Neural progenitor cell (in vitro differentiated cells): ENCODE measurements at regions not wholly inside any gene's neighbourhood (a gene's known extent, or its start where the extent isn't known, plus 50 kb on each side); places are given as distances from the start of the nearest gene placed in this dataset.

Experiments
- DNase-seq: peaks from one replicate; pipeline ENCODE4 v3.0.0-alpha.2; 2016; ENCODE audit warnings: low spot score
- H2AFZ ChIP-seq: fragments of 200-600 bp; sonication (generic); replicated peaks from 2 replicates; pipeline ENCODE4 v1.6.1; 2016; ENCODE audit warnings: antibody characterized with exemption
- H3F3A ChIP-seq: fragments of 200-600 bp; sonication (generic); 2 replicates; pipeline ENCODE4 v1.6.1; 2016; ENCODE audit warnings: antibody characterized with exemption, low read depth
- H3K27ac ChIP-seq: fragments of 200-600 bp; sonication (generic); 2 replicates; pipeline ENCODE4 v1.5.1; 2016; ENCODE audit warnings: mild to moderate bottlenecking
- H3K27me3 ChIP-seq: fragments of 200-600 bp; sonication (generic); 2 replicates; pipeline ENCODE4 v1.6.1; 2016; ENCODE audit warnings: mild to moderate bottlenecking, moderate library complexity
- H3K36me3 ChIP-seq: fragments of 200-600 bp; sonication (generic); 2 replicates; pipeline ENCODE4 v1.5.1; 2016
- H3K4me1 ChIP-seq: fragments of 200-600 bp; sonication (generic); 2 replicates; pipeline ENCODE4 v1.6.1; 2016; ENCODE audit warnings: mixed run types
- H3K4me2 ChIP-seq: fragments of 200-600 bp; sonication (generic); 2 replicates; pipeline ENCODE4 v1.6.1; 2016
- H3K4me3 ChIP-seq: fragments of 200-600 bp; sonication (generic); 2 replicates; pipeline ENCODE4 v1.5.1; 2016
- H3K79me2 ChIP-seq: fragments of 200-600 bp; sonication (generic); 2 replicates; pipeline ENCODE4 v1.6.1; 2016; ENCODE audit warnings: low read depth
- H3K9ac ChIP-seq: fragments of 200-600 bp; sonication (generic); 2 replicates; pipeline ENCODE4 v1.6.1; 2016
- H3K9me3 ChIP-seq: fragments of 200-600 bp; sonication (generic); 2 replicates; pipeline ENCODE4 v1.5.1; 2016; ENCODE audit warnings: low read depth
- H4K20me1 ChIP-seq: fragments of 200-600 bp; sonication (generic); 2 replicates; pipeline ENCODE4 v1.6.1; 2016; ENCODE audit warnings: low read depth
- H3K27ac Mint-ChIP-seq: 3 replicates; pipeline ENCODE4 v1.8.0; 2021; ENCODE audit warnings: mixed read lengths
- H3K27me3 Mint-ChIP-seq: 2 replicates; pipeline ENCODE4 v1.8.0; 2022; ENCODE audit warnings: low read depth, mild to moderate bottlenecking, inconsistent platforms, moderate library complexity, mixed read lengths; ENCODE audit not compliant: insufficient read depth
- H3K36me3 Mint-ChIP-seq: 3 replicates; pipeline ENCODE4 v1.8.0; 2021; ENCODE audit warnings: mixed read lengths
- H3K4me1 Mint-ChIP-seq: 3 replicates; pipeline ENCODE4 v1.8.0; 2021; ENCODE audit warnings: mixed read lengths
- H3K4me3 Mint-ChIP-seq: 3 replicates; pipeline ENCODE4 v1.8.0; 2021; ENCODE audit warnings: mild to moderate bottlenecking, moderate library complexity, mixed read lengths
- H3K9me3 Mint-ChIP-seq: 3 replicates; pipeline ENCODE4 v1.8.0; 2020; ENCODE audit warnings: mixed read lengths
- CTCF ChIP-seq: fragments of 200-600 bp; sonication (generic); IDR thresholded peaks from 2 replicates; pipeline ENCODE4 v1.5.1; 2017; ENCODE audit warnings: antibody characterized with exemption, mild to moderate bottlenecking
- EZH2 ChIP-seq: fragments of 200-600 bp; sonication (generic); IDR thresholded peaks from 2 replicates; pipeline ENCODE4 v1.6.1; 2017; ENCODE audit warnings: antibody characterized with exemption, mild to moderate bottlenecking, moderate library complexity
- EZH2phosphoT487 ChIP-seq: fragments of 200-600 bp; sonication (generic); IDR thresholded peaks from 2 replicates; pipeline ENCODE4 v1.6.1; 2017; ENCODE audit warnings: antibody characterized with exemption

GRCh38 chr17:71553381-71553780 lies 567.4 kb upstream of the SOX9 start:
- no peak overlapping the region for H3K27ac ChIP-seq
- H3K36me3 ChIP-seq, result no peaks in the 10 kb centered on the region
- H3K79me2 ChIP-seq, result no peaks in the 10 kb centered on the region
- H3K9me3 ChIP-seq, result no peaks in the 10 kb centered on the region
- H3K27me3 Mint-ChIP-seq, result no peaks in the 10 kb centered on the region
- no peak for TF ChIP-seq EZH2
- TF ChIP-seq EZH2phosphoT487, result no peak
- no peak for TF ChIP-seq CTCF
- no peaks in the 10 kb centered on the region for H3K36me3 Mint-ChIP-seq
- no peak for DNase-seq
- H3K27ac Mint-ChIP-seq, result no peak overlapping the region
- H2AFZ ChIP-seq, result no peak overlapping the region
- peaks cover 2% of the 10 kb centered on the region for H3K9me3 Mint-ChIP-seq
- H3K9ac ChIP-seq, result no peak overlapping the region
- H3K4me3 ChIP-seq, result no peak overlapping the region
- no peak overlapping the region for H3K4me3 Mint-ChIP-seq
- no peak overlapping the region for H3K4me2 ChIP-seq
- H3F3A ChIP-seq, result no peaks in the 10 kb centered on the region
- H3K27me3 ChIP-seq, result no peaks in the 10 kb centered on the region
- no peaks in the 10 kb centered on the region for H4K20me1 ChIP-seq
- no peaks in the 10 kb centered on the region for H3K4me1 ChIP-seq
- peaks cover 2% of the 10 kb centered on the region for H3K4me1 Mint-ChIP-seq

DNA sequence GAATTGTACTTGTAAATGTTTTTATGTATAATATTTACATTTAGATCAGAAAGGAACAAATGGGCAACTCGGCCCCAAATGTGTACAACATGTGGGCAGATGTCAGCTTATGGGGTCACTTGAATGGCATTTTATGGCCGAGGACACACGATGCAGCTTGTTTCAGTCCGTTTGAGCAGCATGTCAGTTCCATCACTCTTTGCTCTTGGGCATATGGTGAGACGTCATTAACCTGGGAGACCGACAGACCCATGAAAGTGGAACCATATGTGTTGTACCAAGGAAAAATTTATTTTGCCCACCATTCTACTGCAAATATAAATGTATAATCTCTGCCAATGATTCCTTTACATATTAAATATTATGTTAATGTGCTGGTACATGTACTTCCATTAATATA lies 561.9 kb upstream of the SOX9 start:
- no peak for DNase-seq
- no peak overlapping the region for H3K27ac ChIP-seq
- H3F3A ChIP-seq, result no peaks in the 10 kb centered on the region
- Mint-ChIP-seq H3K4me3 (no peak overlapping the region), H3K4me1 (peaks cover 5% of the 10 kb centered on the region), H3K36me3 (no peaks in the 10 kb centered on the region), H3K9me3 (no peaks in the 10 kb centered on the region), H3K27ac (no peak overlapping the region), H3K27me3 (no peaks in the 10 kb centered on the region)
- H3K9ac ChIP-seq, result no peak overlapping the region
- H3K4me1 ChIP-seq, result no peaks in the 10 kb centered on the region
- no peak overlapping the region for H3K4me2 ChIP-seq
- no peak overlapping the region for H3K4me3 ChIP-seq
- H3K79me2 ChIP-seq, result no peaks in the 10 kb centered on the region
- TF ChIP-seq CTCF (no peak), EZH2 (no peak), EZH2phosphoT487 (no peak)
- H2AFZ ChIP-seq, result no peak overlapping the region
- H3K27me3 ChIP-seq, result no peaks in the 10 kb centered on the region
- no peaks in the 10 kb centered on the region for H3K9me3 ChIP-seq
- no peaks in the 10 kb centered on the region for H3K36me3 ChIP-seq
- no peaks in the 10 kb centered on the region for H4K20me1 ChIP-seq

GRCh38 chr17:71572343-71572742 lies 548.5 kb upstream of the SOX9 start:
- Histone ChIP-seq H3F3A (no peaks in the 10 kb centered on the region), H3K27me3 (no peaks in the 10 kb centered on the region), H3K4me1 (no peaks in the 10 kb centered on the region), H3K4me3 (no peak overlapping the region), H3K9me3 (no peaks in the 10 kb centered on the region), H3K79me2 (no peaks in the 10 kb centered on the region), H2AFZ (no peak overlapping the region), H3K36me3 (no peaks in the 10 kb centered on the region), H4K20me1 (no peaks in the 10 kb centered on the region), H3K27ac (no peak overlapping the region), H3K9ac (no peak overlapping the region), H3K4me2 (no peak overlapping the region)
- no peak overlapping the region for H3K27ac Mint-ChIP-seq
- TF ChIP-seq EZH2, result no peak
- no peak for TF ChIP-seq CTCF
- no peak for TF ChIP-seq EZH2phosphoT487
- no peak for DNase-seq
- no peaks in the 10 kb centered on the region for H3K4me1 Mint-ChIP-seq
- no peaks in the 10 kb centered on the region for H3K27me3 Mint-ChIP-seq
- no peak overlapping the region for H3K4me3 Mint-ChIP-seq
- no peaks in the 10 kb centered on the region for H3K36me3 Mint-ChIP-seq
- peaks cover 3% of the 10 kb centered on the region for H3K9me3 Mint-ChIP-seq

GRCh38 chr17:71578446-71578845 lies 542.4 kb upstream of the SOX9 start:
- no peak overlapping the region for H3K27ac Mint-ChIP-seq
- Histone ChIP-seq H3K79me2 (no peaks in the 10 kb centered on the region), H3K27ac (no peak overlapping the region), H3K4me3 (no peak overlapping the region), H3F3A (no peaks in the 10 kb centered on the region), H3K36me3 (no peaks in the 10 kb centered on the region), H3K4me2 (no peak overlapping the region), H3K9ac (no peak overlapping the region), H3K9me3 (no peaks in the 10 kb centered on the region), H2AFZ (no peak overlapping the region), H3K4me1 (no peaks in the 10 kb centered on the region), H4K20me1 (no peaks in the 10 kb centered on the region), H3K27me3 (no peaks in the 10 kb centered on the region)
- TF ChIP-seq CTCF (no peak), EZH2phosphoT487 (no peak), EZH2 (no peak)
- peaks cover 10% of the 10 kb centered on the region for H3K9me3 Mint-ChIP-seq
- H3K36me3 Mint-ChIP-seq, result no peaks in the 10 kb centered on the region
- no peaks in the 10 kb centered on the region for H3K4me1 Mint-ChIP-seq
- no peaks in the 10 kb centered on the region for H3K27me3 Mint-ChIP-seq
- no peak for DNase-seq
- no peak overlapping the region for H3K4me3 Mint-ChIP-seq
